ENCODE measurements at regions not wholly inside any gene's neighbourhood (a gene's known extent, or its start where the extent isn't known, plus 50 kb on each side); places are given as distances from the start of the nearest gene placed in this dataset.
"Not testable (repeated sequence)": the region's sequence is repeated elsewhere in the genome, so short reads cannot be mapped to it uniquely, and the experiment has no call there.

- peak in 1 of 2 donors; percentile 90 for DNase-seq (ENCODE audit: low read depth in 2 of 2)
Measured at GRCh38 chr13:111006506-111007031, 91.7 kb upstream of the ANKRD10 start.

GRCh38 chr13:111005808-111006505, 91.1 kb upstream of the ANKRD10 start:
- DNase-seq (ENCODE audit: low read depth in 2 of 2) = peak; percentile 68 to 88

DNA sequence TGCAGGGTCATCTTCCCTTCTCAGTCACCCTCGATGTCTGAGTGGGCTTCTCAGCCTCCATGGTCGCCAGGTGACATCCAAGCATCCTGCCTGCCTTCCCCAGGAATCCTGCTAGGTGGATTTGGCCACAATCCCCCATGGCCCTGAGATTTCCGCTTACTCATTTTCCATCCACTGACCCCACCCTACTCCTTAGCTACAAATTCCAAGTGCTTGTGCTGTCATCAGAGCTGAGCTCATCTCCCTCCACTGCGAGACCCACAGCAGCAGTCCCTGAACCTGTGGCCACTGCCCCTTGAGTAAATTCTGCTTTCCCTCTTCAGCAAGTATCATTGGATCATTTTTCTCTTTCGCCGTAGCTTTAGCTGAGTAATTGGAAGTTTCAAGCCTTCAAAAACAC, 90.5 kb upstream of the ANKRD10 start:
- DNase-seq (ENCODE audit: low read depth in 2 of 2) = peak in 1 of 2 donors; percentile 49

DNA sequence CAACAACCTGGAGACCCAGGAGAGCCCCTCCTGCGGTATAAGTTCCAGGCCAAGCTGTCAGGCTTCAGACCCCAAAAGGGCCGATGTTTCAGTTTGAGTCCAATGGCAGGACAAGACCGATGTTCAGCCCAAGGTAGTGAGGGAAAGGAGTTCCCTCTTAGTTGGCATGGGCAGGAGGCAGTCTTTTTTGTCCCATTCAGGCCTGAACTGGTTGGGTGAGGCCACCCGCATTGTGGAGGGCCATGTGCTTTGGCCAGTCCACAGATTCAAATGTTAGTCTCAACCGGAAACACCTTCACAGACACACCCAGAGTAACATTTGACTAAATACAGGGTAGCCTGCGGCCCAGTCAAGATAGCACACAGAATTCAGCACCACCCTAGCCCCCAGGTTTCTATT, 89.6 kb upstream of the ANKRD10 start:
- no peak for DNase-seq (ENCODE audit: low read depth in 2 of 2)

GRCh38 chr13:111001636-111002035, 86.8 kb upstream of the ANKRD10 start:
- DNase-seq (ENCODE audit: low read depth in 2 of 2) = no peak

GRCh38 chr13:110993788-110994187, 78.9 kb upstream of the ANKRD10 start:
- DNase-seq (ENCODE audit: low read depth in 2 of 2) = no peak

GRCh38 chr13:110991991-110992508, 77.2 kb upstream of the ANKRD10 start:
- DNase-seq (ENCODE audit: low read depth in 2 of 2) = no peak

GRCh38 chr13:110989331-110989730, 74.5 kb upstream of the ANKRD10 start:
- peak; percentile 19 to 28 for DNase-seq (ENCODE audit: low read depth in 2 of 2)

DNA sequence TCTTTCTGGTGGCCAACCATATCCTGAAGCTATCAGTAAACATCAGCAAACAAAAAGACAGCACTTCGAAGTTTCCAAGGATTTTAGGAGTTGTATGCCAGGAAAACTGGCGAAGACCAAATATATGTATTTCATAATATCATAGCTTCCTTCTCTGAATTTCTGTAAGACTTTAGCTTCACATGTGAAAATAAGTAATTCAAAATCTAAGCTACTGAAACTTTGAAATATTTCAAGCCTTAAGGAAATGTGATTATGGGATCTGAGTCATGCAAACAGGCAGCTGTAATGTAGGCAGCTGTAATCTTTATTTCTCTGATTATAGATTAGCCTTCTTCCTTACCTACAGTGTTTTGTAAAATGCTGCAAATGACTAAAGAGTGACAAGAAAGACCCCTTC, 70.7 kb upstream of the ANKRD10 start:
- DNase-seq (ENCODE audit: low read depth in 2 of 2) = no peak

DNA sequence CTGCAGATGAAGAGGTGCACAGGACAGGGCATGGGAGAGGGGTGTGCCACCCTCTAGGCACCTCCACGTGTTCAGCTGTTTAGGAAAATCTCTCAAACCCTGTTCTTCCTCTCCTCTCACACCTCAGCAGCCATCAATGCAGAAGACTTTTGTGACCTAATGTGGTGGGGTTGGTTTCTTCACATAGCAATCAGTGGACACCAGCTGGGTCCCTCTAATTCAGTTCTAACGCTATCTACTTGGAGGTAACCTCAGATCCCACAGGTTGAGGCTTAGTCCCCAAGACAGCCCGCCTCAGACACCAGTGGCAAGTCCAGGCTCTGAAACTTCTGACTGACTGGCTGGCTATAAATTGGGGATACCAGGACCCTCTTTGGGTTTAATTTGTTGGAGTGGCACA, 69.9 kb upstream of the ANKRD10 start:
- DNase-seq (ENCODE audit: low read depth in 2 of 2) = no peak

DNA sequence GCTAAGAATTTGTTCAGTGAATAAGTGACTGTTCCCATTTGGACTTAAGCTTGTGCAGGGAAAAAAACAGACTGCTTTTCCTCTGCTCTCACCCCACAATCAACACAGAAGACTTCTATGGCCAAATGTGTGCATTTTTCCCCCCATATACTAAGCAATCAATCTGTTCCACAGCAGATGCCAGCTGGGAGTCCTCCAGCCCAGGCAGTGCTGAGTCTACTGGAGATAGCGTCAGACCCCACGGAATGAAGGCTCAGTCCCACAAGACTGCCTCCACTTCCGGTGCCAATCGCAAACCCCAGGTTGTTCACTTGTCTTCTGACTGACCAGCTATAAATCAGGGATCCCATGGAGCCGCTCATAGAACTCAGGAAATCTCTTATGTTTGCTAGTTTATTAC, 69.5 kb upstream of the ANKRD10 start:
- DNase-seq (ENCODE audit: low read depth in 2 of 2) = no peak

DNA sequence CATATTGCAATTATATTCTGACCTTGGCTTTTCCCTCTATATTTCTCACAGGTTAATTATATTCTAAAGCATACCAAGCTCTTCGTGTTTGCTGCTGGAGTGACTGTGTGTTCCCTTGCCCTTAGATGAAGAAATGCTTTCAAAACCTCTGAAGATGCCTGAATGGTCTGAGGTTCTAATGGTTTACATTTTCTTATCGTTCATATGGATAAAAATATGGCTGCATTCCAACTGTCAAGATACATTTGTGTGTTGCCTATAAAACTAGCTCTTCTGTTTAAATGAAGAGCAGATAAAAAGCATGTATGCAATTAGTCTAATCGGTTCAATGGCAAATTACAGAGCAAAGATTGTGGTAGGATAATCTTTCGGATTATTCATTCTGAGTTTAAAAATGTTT, 68.4 kb upstream of the ANKRD10 start:
- DNase-seq (ENCODE audit: low read depth in 2 of 2) = no peak

DNA sequence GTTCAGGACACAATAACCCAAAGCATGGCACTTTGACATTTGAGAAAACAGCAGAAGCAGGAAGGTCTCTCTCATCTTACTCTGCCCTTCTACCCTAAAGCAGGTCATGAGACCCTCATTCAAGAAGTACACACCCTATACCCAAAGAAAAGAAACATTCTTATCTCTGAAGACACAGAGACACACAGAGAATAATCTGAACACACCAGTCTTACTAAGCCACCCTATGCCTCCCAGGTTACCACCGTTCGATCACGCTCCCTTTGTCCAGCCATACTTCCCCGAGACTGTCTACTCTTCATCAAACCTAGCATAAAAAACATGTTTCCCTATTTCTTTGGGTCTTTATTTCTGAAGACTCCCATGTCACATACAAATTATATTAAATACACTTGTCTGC, 66.5 kb upstream of the ANKRD10 start:
- DNase-seq (ENCODE audit: low read depth in 2 of 2) = no peak

DNA sequence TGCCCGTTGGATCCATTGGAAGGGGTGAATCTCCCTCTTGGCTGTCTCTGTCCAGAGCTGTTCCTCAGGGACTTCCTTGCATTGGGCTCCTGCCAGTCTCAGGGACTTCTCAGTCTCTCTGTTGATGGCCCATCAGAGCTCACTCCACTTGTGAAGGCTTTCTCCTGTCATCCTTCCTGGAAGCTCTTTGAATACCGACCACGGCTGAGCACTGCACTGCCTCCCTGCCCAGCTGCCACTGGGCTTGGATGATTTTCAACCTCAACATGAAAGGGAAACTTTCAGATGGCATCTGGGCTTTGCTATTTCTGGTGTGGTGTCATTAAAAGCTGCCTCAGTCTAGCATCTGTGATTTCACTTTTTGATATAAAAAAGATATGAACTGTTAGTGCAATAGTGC, 66.1 kb upstream of the ANKRD10 start:
- DNase-seq (ENCODE audit: low read depth in 2 of 2) = no peak

DNA sequence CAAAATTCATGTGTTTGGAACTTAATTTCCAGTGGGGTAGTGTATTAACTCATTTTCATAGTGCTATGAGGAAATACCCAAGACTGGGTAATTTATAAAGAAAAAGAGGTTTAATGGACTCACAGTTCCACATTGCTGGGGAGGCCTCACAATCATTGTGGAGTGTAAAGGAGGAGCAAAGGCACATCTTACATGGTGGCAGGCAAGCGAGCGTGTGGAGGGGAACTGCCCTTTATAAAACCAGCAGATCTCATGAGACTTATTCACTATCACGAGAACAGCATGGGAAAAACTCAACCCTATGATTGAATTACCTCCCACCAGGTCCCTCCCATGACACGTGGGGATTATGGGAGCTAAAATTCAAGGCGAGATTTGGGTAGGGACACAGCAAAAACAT, 64.3 kb upstream of the ANKRD10 start:
- not testable (repeated sequence) for DNase-seq (ENCODE audit: low read depth in 2 of 2)

GRCh38 chr13:110978390-110978789, 63.5 kb upstream of the ANKRD10 start:
- no peak for DNase-seq (ENCODE audit: low read depth in 2 of 2)

- DNase-seq (ENCODE audit: low read depth in 2 of 2) = no peak
Measured at GRCh38 chr13:110976785-110977184, 61.9 kb upstream of the ANKRD10 start.

DNA sequence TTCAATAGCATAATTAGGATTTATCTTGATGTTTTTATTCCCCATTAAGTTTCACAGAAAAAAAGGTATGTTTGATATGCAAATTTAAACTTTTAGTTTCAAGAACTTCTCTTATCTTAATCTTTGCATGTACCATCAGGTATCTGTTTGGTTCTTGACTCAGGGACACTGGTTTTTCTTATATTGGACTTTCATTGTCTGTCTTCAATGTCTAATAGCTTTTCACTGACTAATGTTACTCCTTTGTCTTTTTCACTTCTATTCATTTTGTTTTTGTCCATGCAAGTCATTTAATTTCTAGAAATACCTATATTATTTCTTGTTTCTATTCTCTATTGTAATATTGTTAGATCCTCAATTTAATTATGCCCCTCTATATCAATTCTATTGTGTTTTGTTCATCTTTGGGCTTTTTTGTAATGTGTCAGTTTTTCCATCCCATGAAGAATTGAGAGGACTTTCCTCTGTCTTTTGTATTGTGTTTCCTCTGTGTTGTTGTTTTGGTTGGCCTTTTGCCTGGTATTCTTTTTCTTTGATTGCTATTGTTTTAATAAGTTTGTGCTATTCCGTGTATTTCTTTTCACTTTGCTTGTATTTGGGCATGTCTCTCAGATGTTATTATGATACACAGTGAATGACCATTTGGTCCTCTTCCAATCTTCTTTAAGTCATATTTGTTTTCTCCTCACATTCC, 58.3 kb upstream of the ANKRD10 start:
- DNase-seq (ENCODE audit: low read depth in 2 of 2) = peak; percentile 39 to 63

DNA sequence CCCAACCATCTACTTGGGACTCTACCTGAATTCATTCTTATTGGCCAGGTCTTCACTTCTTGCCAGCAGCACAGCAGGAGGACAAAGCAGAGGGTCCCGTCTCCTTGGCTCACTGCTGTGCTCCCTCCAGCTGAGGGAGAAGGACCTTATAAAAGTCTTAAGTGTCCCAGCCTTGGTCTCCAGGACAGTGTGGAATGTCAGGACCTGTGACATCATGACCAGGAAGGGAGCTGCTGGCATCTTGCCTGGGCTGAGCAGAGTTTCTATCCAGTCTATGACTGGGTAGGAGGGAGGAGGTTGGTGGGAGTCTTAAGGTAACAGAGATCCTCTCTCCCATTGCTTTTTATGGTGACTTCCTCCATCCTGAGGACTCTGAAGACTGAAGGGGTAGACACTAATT, 56.6 kb upstream of the ANKRD10 start:
- DNase-seq (ENCODE audit: low read depth in 2 of 2) = no peak

GRCh38 chr13:110967156-110967855, 52.4 kb upstream of the ANKRD10 start:
- DNase-seq (ENCODE audit: low read depth in 2 of 2) = not testable (repeated sequence)

GRCh38 chr13:110965755-110966134, 50.9 kb upstream of the ANKRD10 start:
- DNase-seq (ENCODE audit: low read depth in 2 of 2) = no peak
